HG03064 (cell line): ENCODE measurements at regions not wholly inside any gene's neighbourhood (a gene's known extent, or its start where the extent isn't known, plus 50 kb on each side); places are given as distances from the start of the nearest gene placed in this dataset.

Source experiments
- ATAC-seq: cut with Tn5 transposase; IDR thresholded peaks from one replicate; pipeline ENCODE4 v1.9.1; 2021; ENCODE audit warnings: low read depth; ENCODE audit not compliant: unreplicated experiment

GRCh38 chr6:87909849-87910248 is 137.8 kb upstream of the SPACA1 start:
- ATAC-seq = no peak

GRCh38 chr6:87908978-87909811 is 138.4 kb upstream of the SPACA1 start:
- no peak for ATAC-seq

GRCh38 chr6:87907521-87907920 is 140.1 kb upstream of the SPACA1 start:
- no peak for ATAC-seq

- peak; percentile 87 for ATAC-seq
These were observed 142.5 kb upstream of the SPACA1 start for GRCh38 chr6:87905101-87905641.

- ATAC-seq = no peak
These were observed 143.6 kb upstream of the SPACA1 start for GRCh38 chr6:87904011-87904410.

- ATAC-seq = no peak
These were observed 144.3 kb upstream of the SPACA1 start for GRCh38 chr6:87903323-87903722.

GRCh38 chr6:87902383-87902782 is 145.3 kb upstream of the SPACA1 start:
- no peak for ATAC-seq

GRCh38 chr6:87901613-87902012 is 146.0 kb upstream of the SPACA1 start:
- ATAC-seq = no peak

- ATAC-seq = no peak
These were observed 147.4 kb upstream of the SPACA1 start for GRCh38 chr6:87900160-87900698.

GRCh38 chr6:87899499-87900147 is 148.0 kb upstream of the SPACA1 start:
- no peak for ATAC-seq

GRCh38 chr6:87897663-87898062 is 150.0 kb upstream of the SPACA1 start:
- no peak for ATAC-seq

- ATAC-seq = no peak
These were observed 150.6 kb upstream of the SPACA1 start for GRCh38 chr6:87897013-87897412.

GRCh38 chr6:87887266-87887665 is 160.4 kb upstream of the SPACA1 start:
- no peak for ATAC-seq

- no peak for ATAC-seq
These were observed 163.4 kb upstream of the SPACA1 start for GRCh38 chr6:87884203-87884602.

- ATAC-seq = no peak
These were observed 166.2 kb upstream of the SPACA1 start for GRCh38 chr6:87881342-87881895.

GRCh38 chr6:87879132-87879861 is 168.3 kb upstream of the SPACA1 start:
- ATAC-seq = no peak

- no peak for ATAC-seq
These were observed 171.9 kb upstream of the SPACA1 start for GRCh38 chr6:87875781-87876180.

- ATAC-seq = no peak
These were observed 171.5 kb upstream of the AKIRIN2 start for GRCh38 chr6:87873556-87873955.

- ATAC-seq = no peak
These were observed 168.5 kb upstream of the AKIRIN2 start for GRCh38 chr6:87870556-87870955.

- no peak for ATAC-seq
These were observed 167.3 kb upstream of the AKIRIN2 start for GRCh38 chr6:87869064-87869905.
